ENCODE measurements at regions not wholly inside any gene's neighbourhood (a gene's known extent, or its start where the extent isn't known, plus 50 kb on each side); places are given as distances from the start of the nearest gene placed in this dataset.

DNA sequence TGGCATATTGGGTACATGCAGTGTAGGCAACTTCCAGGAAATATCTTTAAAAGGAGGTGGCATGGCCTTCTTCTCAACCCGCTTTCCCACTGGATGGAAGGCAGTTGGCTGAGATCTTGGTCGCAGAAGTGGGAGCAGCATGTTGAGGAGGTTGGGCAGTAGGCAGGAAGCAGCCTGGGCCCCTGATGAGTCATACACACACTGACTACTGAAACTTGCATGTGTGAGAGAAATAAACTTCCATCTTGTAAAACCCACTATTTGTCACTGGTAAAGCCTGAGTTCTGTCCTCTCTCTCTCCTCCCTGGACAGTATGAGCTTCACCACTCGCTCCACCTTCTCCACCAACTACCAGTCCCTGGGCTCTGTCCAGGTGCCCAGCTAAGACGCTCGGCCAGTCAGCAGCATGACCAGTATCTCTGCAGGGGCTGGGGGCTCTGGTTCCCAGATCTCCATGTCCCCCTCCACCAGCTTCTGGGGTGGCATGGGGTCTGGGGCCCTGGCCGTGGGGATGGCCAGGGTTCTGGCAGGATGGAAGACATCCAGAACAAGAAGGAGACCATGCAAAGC is 233.8 kb upstream of the SPRED2 start:
- DNase-seq: no peak

DNA sequence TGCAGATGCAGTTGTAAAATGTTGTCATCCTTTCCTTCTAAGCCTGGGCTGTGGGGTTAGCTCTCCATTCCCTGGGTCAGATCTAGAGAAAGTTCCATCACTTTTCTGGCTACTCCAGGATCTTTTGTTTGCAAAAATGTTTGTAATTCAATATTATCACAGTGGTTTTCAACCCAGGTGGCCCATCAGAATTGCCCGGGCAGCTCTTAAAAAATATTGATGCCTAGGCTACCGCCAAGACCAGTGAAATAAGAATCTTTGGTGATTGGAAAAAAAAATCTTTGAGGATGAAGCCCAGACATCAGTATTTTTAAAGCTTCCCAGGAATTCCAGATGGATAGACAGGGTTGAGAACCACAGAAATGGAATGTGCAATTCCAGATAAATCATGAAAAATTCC is 232.5 kb upstream of the SPRED2 start:
- DNase-seq: no peak

DNA sequence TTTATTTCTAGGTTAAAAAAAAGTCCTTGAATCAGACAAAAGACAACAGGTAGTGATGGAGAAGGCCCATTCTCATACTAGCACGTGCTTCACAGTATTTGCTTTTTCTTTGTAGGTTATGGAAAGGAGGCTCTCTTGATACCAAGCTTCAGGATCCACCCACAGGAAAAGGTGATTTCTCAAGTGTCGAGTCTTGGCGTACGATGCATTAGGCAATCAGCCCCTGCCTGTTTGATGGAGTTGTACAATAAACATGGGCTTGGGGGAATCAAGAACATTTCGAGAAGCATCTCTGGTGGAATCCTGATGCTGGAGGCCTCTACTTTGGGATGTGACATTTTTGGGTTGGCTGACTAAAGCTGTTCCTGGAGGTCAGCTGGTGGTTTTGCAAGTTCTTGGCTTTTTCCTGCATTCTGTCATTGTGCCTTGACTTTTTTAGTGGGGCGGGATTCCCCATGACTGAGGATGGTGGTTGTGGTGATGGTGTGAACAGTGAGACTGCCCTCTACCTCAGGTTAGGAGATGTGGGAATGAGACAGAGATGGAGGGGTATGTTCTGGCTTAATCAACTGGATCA is 231.5 kb upstream of the SPRED2 start:
- DNase-seq: no peak

DNA sequence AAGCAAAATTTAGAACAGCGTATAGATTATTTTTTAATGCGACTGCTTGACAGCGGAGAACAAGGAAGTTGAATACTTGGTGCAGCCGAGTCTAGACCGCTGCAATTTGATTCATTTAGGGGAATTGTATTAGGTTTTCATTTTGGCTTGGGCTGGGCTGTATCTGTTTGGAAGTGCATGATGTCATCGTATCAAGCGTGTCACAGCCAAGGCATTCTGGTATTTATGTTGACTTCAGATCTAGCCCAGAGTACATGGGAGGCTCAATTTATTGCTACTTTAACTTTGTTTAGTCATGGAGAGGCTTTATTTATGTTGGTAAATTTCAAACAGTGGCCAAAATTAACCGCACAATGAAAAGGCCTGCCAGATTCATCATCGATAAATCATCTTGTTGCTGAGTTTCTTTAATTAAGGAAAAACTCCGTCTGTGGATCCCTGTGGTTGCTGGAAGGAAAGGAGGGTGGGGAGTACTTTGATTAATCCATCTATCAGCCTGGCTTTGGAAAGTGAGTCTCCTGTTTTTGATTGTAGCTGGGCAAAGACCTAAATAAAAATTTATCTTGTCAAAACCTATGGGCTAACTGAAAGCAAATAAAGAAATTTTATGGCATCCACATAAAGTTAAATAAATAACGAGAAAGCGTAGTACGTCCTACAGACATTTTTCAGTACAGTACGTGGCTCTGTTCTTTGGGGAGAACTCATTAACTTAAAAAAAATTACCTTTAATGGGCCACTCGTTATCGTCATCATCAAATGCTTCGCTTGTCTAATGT is 230.4 kb upstream of the SPRED2 start:
- no peak for DNase-seq

DNA sequence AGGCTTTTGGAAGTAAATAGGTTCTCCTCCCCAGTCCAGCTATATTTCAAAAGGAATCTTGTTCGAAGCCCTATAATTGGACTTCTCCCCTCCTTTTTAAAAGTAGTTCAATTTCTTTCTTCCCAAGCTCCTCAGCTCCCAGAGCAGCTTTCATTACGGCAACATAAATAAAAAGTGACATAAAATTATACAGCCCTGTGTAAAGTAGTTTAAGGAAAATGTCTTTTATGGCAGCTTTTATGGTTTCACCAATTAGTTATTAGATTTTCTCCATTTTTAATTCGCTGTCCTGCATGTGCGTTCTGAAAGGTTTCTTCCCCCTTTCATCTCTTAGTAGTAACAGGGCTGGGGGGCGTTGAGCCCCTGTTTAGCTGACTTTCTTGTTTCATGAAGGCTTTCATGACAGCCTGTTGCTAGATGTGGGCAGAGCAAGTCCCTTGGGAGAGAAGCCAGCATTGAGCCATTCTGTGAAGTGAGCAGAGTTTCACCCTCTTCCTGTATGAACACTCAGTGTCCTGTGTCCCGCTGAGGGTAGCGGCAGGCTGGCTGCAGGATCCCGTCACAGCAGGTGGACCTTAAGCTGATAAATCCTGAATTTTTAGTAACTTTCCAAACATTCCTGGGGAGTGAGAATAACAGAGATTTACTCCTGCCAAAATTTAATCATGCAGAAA is 229.7 kb upstream of the SPRED2 start:
- DNase-seq: no peak

DNA sequence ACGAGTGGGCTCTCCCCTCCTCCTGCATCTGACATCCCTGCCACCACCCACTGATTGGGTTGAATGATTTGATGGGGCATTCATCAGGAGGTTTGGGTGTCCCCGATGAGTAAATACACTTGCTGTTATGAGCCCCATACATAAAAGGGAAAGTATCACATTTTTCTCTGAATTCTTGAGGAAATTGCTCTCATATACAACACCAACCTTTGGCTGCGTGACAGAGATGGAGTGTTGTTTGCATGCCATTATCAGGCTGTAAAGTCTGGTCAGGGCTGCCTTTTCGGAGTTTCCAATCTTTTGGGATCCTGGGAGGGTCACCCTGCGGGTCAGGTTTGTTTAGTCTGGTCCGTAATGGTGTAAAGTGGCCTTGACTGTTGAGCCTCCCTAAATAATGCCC is 227.9 kb upstream of the SPRED2 start:
- no peak for DNase-seq

DNA sequence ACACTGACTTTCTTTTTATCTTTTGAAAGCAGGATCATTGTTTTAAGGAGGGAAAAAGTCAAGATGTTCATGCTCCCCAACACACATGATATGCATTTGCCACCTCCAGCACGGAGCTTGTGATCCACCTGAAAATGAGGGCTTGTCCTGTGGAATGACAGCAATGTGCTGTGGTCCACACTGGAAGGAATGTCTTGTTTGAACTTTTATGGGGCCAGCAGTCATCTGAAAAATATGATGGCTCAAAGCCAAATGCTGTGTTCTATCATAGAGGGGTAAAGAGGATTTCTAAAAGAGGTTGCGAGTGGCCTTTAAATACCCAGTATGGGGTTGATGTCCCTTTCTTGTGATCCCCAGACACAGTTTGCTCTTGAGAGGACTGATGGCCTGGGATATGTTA is 226.5 kb upstream of the SPRED2 start:
- no peak for DNase-seq

DNA sequence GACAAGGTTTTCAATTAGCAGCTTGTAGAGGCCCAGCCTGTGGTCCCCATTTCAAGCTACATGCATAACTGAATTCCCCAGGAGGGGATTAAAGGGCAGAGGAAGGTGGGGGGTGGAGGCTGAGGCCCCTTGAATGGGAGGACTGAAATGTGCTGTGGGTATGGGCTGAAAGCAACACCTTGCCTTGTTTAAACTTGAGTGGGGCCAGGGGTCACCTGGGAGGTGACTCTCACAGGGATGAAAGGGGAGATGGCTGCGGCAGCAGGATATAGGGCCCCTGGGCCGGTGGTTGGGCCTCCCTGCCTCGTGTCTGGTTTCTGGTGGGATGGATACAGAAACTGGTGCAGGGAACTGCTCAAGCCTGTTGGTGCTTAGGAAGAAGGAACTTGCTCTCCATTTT is 225.9 kb upstream of the SPRED2 start:
- no peak for DNase-seq

DNA sequence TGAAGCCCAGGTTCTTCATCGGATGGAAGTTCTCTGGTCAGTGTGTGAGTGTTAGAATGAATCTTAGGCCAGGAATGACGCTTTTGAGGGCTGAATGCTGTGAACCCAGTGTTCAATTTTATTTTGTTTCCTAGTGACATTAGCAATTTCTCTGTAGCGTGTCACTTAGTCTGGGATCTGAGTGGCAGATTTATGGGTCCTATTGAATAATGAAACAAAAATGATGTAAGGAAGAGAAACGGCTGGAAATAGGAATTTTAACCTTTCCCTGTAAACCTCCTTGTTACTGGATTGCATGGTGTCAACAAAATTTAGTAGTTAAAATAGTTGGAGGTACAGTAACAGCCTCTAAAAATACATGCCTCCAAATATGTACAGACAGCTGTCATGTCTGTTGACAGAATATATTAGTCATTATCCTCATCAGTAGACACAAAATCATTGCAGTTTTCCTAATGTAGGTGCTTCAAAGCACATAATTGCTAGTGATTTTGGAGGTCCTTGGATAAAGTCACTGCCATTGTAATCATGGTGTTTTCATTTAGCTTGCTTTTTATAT is 223.8 kb upstream of the SPRED2 start:
- no peak for DNase-seq

DNA sequence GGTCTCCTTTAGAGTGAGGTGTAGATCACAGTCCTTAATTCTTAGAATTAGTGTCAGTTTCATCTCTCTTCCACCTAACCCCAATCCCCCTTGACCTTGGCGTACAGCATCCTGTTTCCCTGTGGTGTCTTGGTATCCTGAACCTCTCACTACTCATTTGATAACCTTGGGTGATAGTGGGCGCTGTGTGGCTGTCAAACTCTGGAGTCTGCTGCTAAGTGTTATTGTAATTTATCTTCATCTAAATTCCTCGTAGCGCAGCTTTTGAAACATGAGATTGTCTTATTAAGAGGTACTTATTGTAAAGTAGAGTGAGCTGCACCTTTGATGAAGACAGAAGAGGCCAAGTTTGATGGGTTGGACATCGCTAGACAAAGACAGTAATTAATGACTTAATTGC is 222.6 kb upstream of the SPRED2 start:
- DNase-seq: no peak

DNA sequence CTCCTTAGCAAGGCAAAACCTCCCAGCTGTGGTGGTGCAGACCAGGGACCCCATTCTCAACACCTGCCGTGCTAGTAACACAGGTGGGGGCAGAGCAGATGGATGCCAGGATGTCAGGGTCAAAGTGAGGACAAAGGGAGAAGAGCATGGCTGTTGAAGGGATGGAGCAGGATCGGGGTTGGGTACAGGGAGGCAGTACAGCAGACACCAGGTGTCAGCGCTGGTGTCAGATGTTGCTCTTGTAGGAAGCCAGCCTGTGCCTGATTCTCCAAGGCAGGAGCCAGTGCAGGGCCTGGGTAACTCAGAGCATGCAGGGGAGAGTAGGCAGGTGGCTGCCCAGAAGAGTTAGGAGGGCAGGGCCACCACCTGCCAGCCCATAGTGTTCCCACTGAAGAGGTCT is 222.1 kb upstream of the SPRED2 start:
- DNase-seq: no peak

DNA sequence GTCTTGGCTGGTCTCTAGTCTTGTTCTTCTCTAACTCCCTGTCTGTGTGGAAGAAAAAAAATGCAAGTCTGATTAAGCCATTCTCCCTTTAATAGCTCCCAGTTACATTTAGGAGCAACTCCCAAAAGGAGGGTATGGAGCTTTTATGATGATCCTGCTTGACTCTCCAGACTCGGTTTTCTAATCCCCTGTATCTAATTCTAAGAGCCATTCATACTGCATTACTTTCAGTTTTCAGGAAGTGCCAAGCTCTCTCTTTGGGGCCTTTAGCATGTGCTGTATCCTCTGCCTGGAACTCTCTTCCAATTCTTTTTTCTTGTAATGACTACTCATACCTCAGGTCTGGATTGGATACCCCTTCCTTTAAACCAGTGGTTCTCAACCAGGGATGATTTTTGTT is 219.7 kb upstream of the SPRED2 start:
- no peak for DNase-seq

DNA sequence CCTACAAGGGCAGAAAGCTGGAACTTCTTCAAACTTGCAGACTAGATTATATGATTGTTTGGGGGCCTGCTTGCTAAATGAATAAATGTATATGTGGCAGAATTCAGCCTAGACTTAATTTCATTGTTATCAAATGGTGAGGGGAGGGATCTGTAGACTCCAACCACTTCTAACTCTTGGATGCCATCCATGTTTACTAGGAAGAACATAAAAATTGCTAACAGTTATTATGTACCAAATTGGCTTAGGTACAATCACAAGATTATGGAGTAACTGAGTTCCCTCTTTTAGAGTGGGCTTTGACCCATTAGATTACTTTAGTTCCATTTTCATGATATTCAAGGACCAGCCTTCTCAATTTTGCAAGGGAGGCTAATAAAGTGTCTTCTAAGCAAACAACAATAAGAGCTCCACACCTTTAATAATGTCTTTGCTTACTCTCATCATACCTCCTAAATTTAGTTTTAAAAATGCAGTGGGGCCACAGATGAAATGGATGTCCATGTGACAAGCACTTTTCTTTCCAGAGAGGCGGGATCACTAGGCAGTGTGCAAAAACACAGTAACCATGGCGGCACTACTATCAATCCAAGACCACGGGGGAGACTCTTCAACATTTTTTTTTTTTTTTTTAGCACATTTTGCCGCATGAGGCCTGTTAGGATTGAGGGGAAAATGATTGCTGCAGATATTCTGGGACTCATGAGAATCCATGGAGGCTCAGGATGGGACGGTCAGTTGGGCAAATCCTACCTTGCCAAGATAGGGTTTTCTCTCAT is 217.6 kb upstream of the SPRED2 start:
- DNase-seq: no peak

DNA sequence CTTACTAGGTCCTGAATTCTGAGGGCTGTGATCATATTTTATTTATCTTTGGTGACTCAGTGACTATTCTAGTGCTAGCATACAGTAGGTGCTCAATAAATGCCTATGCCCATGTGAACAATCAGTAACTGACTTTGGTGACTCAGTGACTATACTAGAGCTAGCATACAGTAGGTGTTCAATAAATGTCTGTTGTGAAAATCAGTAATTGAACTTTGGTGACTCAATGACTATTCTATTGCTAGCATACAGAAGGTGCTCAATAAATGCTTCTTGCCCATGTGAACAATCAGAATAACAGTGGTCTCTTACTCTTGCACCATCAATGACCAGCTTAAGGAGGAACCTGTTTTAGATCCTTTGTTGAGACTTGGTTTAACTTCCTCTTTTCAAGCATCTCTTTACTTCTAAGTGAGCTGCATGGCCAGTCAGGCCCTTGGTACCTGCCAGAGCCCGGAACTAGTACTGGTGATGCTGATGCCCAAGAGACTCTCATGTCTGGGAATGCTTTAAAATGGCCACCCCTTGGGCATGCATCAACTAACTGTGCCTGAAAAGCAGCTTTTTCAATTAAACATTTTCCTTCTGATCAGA is 214.9 kb upstream of the SPRED2 start:
- no peak for DNase-seq

DNA sequence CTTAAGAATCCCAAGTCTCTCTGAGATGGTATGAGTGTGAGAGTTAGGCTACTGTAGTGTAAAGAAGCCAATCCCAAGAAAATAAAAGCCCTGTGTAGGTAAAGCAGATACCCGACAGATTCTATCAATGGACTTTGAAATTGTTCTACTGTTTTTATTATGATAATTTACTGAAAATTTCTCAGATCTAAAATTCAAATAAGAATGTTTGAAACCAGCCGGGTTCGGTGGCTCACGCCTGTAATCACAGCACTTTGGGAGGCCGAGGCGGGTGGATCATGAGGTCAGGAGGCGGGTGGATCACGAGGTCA is 208.3 kb upstream of the SPRED2 start:
- no peak for DNase-seq

DNA sequence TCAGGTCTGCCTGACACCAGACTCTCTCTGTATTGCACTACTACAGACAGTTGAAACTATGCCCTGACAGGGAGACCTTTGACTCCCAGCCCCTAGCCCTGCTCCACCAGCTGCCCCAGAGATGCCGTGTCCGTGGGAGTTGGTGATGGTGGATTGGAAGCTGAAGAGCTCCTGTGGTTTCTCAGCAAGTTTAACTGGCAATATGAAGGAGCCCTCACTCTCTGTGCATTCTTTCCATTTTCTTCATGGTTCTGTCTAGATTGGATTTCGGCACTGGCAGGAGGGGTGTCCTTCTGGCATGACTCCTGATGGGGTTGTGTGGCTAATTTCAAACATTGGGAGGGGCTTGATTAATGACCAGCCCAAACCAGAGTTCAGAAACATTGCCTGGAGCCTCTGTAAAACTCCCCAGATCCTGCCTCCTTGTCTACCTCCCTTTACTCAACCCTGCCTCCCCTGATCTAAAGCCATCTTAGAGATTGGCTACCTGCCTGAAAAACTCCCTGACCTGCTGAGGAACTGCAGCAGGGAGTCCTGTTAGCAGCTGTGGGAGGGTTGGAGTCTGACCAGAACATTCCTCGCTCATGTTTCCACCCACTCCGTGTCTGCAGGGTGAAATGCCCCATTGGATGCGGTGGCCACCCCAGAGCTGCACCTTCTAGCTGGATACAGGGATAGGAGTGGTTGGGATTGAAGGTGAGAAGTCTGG is 206.9 kb upstream of the SPRED2 start:
- no peak for DNase-seq

DNA sequence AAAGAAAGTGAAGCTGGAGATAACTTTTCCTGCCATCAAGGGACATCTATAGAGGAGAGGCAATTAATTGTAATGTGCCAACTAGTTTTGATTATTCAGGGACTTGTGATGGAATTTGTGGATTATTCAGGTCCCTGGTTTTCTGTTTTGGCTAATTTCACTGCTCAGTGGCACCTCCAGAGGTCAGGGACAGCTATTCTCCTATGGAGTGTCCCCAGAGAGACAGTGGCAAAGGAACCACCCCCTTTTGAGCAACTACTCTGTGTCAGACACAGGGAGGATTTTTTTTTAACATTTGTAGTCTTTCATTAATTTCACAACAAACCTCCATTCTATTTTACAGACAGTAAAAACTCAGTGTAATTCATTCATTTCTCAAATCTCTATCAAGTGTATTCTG is 206.0 kb upstream of the SPRED2 start:
- DNase-seq: no peak

DNA sequence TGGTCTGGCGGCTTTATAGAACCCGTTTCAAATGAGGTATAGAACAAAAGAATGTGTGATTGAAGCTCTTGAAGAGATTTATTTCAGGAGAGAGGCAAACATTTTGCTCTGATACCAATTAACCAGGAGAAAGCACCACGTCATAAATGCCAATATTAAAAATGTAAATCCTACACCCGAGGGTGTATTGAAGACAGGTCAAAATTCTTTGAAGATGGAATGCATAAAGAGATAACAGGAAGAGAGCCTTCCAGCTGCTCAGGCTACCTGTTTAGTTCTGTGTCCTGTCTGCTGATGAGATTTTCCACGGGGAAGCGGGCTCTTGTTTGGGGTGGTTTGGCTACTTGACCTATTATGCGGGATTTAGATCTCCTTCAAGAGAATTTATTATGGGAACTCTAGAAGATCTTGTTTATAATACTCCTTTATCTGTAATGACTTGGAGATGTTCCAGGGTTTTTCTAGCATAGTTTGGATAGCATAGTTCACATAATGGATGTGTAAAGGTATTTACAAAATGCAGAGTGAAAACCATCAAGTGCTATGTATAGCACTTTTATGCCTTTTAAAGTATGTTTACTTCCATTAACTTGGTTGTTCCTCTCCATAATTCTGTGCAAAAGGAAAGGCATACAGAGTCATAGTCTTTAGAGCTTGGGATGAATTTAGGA is 204.5 kb upstream of the SPRED2 start:
- DNase-seq: no peak

DNA sequence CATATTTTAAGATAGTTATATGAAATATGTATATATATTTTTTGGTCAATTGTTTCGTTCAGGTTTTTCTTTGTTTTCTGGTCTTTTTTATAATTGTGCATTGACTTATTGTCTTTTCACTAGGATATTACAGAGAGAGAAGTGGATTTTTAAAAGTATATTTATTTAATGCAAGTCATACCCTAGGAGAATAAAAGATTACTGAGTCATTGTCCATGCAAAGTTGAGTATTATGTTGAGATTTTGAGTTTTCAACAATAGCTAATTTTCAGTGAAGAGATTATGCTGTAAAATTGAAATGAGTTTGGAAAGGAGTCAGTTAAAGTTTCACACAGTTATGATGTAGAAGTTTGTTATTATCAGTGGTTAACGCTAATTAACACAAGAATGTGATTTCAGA is 203.6 kb upstream of the SPRED2 start:
- DNase-seq: no peak

DNA sequence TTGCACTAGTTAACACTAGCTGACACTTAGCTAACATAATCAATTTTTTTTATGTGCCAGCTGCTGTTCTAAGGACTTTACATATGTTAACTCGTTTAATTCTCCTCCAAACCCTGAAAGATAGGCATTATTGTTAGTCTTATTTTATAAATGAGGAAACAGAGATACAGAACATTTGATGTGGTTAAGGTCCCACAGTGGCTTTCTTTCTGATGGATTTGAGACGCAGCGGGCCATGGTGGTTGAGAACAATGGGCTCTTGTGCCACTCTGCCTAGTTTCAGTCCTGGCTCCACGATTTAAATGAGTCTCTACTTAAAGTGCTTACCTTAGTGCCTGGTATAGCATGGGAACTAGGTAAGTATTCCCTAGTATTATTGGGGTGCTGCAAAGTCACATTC is 201.9 kb upstream of the SPRED2 start:
- DNase-seq: no peak

DNA sequence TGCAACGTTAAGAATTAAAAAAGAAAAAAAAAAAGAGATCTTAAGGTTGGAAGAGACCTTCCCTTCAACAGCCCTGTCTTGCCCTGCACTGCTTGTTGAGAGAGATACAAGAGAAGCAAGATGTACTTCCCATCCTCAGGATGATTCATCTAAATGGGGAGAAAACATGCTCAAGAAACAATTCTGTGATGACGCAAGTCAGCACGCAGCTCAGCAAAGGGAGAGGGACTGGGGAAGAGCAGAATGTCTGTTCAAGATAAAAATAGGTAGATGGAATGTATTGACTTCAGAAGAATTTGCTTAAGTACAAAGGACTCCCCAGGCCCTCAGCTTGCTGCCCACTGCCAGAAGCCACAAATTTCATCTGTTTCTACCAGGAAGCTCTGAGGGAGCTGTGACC is 198.2 kb upstream of the SPRED2 start:
- peak; percentile 58 for DNase-seq

DNA sequence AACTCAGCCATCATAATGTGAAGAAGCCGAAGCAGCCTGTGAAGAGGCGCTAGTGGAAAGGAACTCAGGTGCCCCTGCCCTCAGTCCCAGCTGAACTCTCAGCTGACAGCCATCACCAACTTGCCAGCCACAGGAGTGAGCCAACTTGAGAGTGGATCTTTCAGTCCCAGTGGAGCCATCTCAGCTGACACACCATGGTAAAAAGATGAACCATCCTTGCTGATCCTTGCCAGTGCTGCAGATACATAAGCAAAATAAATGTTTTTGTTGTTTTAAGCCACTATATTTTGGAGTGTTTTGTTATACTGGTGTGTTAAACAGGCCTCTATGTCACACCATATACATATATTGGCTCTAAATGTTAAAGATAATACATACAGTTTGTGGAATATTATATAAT is 195.8 kb upstream of the SPRED2 start:
- no peak for DNase-seq
